NCI-H1417 (cell line): ENCODE measurements at regions not wholly inside any gene's neighbourhood (a gene's known extent, or its start where the extent isn't known, plus 50 kb on each side); places are given as distances from the start of the nearest gene placed in this dataset.
A peak's percentile ranks its signal among the peaks of the same experiment; 100 is the strongest.

Experiments used
- DNase-seq, 3 experiments: peaks; one replicate each; lab custom pipeline; 2025; lab: John Stamatoyannopoulos, UW

GRCh38 chr9:115254287-115255180 lies 136.6 kb upstream of the TNC start:
- peak in 1 of 3 experiments; percentile 25 for DNase-seq

GRCh38 chr9:115261656-115262081 lies 143.7 kb upstream of the TNC start:
- peak in 1 of 3 experiments; percentile 54 for DNase-seq

- peak; percentile 82 to 100 (median 99) for DNase-seq
Observed at GRCh38 chr9:115262477-115262876, 144.5 kb upstream of the TNC start.

GRCh38 chr9:115262952-115263351 lies 145.0 kb upstream of the TNC start:
- DNase-seq: peak in 2 of 3 experiments; percentile 85 to 97

GRCh38 chr9:115263371-115264075 lies 145.6 kb upstream of the TNC start:
- DNase-seq: no peak

- DNase-seq: no peak
Observed at GRCh38 chr9:115264313-115264712, 146.4 kb upstream of the TNC start.

- DNase-seq: no peak
Observed at GRCh38 chr9:115267790-115268189, 149.8 kb upstream of the TNC start.

GRCh38 chr9:115275753-115276152 lies 157.8 kb upstream of the TNC start:
- DNase-seq: no peak

GRCh38 chr9:115276621-115277020 lies 158.7 kb upstream of the TNC start:
- no peak for DNase-seq

GRCh38 chr9:115277301-115277700 lies 159.3 kb upstream of the TNC start:
- DNase-seq: no peak

- DNase-seq: no peak
Observed at GRCh38 chr9:115278326-115279035, 160.5 kb upstream of the TNC start.

- no peak for DNase-seq
Observed at GRCh38 chr9:115283395-115283794, 165.4 kb upstream of the TNC start.

- no peak for DNase-seq
Observed at GRCh38 chr9:115285836-115286235, 167.9 kb upstream of the TNC start.

GRCh38 chr9:115286411-115286810 lies 168.5 kb upstream of the TNC start:
- DNase-seq: no peak

- DNase-seq: no peak
Observed at GRCh38 chr9:115289757-115290208, 171.8 kb upstream of the TNC start.

GRCh38 chr9:115291841-115292240 lies 173.9 kb upstream of the TNC start:
- peak in 1 of 3 experiments; percentile 9 for DNase-seq

GRCh38 chr9:115292584-115293279 lies 174.8 kb upstream of the TNC start:
- DNase-seq: no peak

GRCh38 chr9:115295734-115296133 lies 177.8 kb upstream of the TNC start:
- no peak for DNase-seq

GRCh38 chr9:115296831-115297565 lies 179.0 kb upstream of the TNC start:
- DNase-seq: peak in 1 of 3 experiments; percentile 55

GRCh38 chr9:115300116-115300515 lies 182.2 kb upstream of the TNC start:
- DNase-seq: no peak

- DNase-seq: peak in 1 of 3 experiments; percentile 8
Observed at GRCh38 chr9:115300874-115301273, 182.9 kb upstream of the TNC start.
